CD4-positive, alpha-beta T cell (primary cell): ENCODE measurements at regions not wholly inside any gene's neighbourhood (a gene's known extent, or its start where the extent isn't known, plus 50 kb on each side); places are given as distances from the start of the nearest gene placed in this dataset.

Experiments used
- ATAC-seq: fragments of 200-7000 bp; cut with Tn5 transposase; one replicate; pipeline ENCODE4 v1.10.0; 2022; ENCODE audit warnings: mild to moderate bottlenecking; ENCODE audit not compliant: poor library complexity
- CTCF ChIA-PET: fragments of 350-600 bp; sonication (Branson Sonifier 250); formaldehyde crosslinking; loops from one replicate; lab custom pipeline; 2021; ENCODE audit warnings: antibody characterized with exemption, inconsistent platforms; lab: Charles Lee
- POLR2A ChIA-PET: fragments of 350-600 bp; sonication (Branson Sonifier 250); formaldehyde crosslinking; loops from one replicate; lab custom pipeline; 2021; ENCODE audit warnings: antibody characterized with exemption, inconsistent platforms; lab: Charles Lee
- DNase-seq, 14 experiments: peaks; one replicate each; pipeline ENCODE4 v3.0.0-alpha.2; 2013 to 2020; ENCODE audit warnings: mixed read lengths in 2 of 14
- H3K27ac ChIP-seq, 2 donors: one replicate each; pipeline versions ENCODE4 v1.5.1 to v1.7.0; 2013; ENCODE audit warnings: low read length in 2 of 2, low read depth in 1 of 2, mild to moderate bottlenecking in 1 of 2
- H3K27me3 ChIP-seq, 2 experiments: 1 replicate in 1 of 2; 2 replicates in 1 of 2; pipeline versions ENCODE4 v1.6.1 to v1.7.0; 2013; ENCODE audit warnings: low read length in 2 of 2, control low read depth in 1 of 2, mild to moderate bottlenecking in 1 of 2, moderate library complexity in 1 of 2; ENCODE audit not compliant: insufficient read depth in 2 of 2, control insufficient read depth in 1 of 2
- H3K36me3 ChIP-seq: one replicate; pipeline ENCODE4 v1.6.1; 2013; ENCODE audit warnings: low read length, control low read depth; ENCODE audit not compliant: insufficient read depth
- H3K4me1 ChIP-seq: one replicate; pipeline ENCODE4 v1.6.1; 2013; ENCODE audit warnings: low read length, control low read depth; ENCODE audit not compliant: insufficient read depth
- H3K4me3 ChIP-seq: one replicate; pipeline ENCODE4 v1.5.1; 2013; ENCODE audit warnings: mild to moderate bottlenecking, low read length, moderate library complexity
- H3K9me3 ChIP-seq, 2 experiments: 1 replicate in 1 of 2; 2 replicates in 1 of 2; pipeline versions ENCODE4 v1.6.1 to v1.7.0; 2013; ENCODE audit warnings: low read length in 2 of 2, mild to moderate bottlenecking in 2 of 2, control low read depth in 1 of 2, moderate library complexity in 1 of 2; ENCODE audit not compliant: control insufficient read depth in 1 of 2, insufficient read depth in 1 of 2
- H3K27ac Mint-ChIP-seq: one replicate; pipeline ENCODE4 v1.8.0; 2020; ENCODE audit warnings: mixed read lengths
- H3K27me3 Mint-ChIP-seq: one replicate; pipeline ENCODE4 v1.8.0; 2021; ENCODE audit warnings: mixed read lengths
- H3K36me3 Mint-ChIP-seq: one replicate; pipeline ENCODE4 v1.8.0; 2021; ENCODE audit warnings: low read depth, mixed read lengths
- H3K4me1 Mint-ChIP-seq: one replicate; pipeline ENCODE4 v1.8.0; 2021; ENCODE audit warnings: low read depth, mixed read lengths
- H3K4me3 Mint-ChIP-seq: one replicate; pipeline ENCODE4 v1.8.0; 2020; ENCODE audit warnings: mild to moderate bottlenecking, mixed read lengths
- H3K9me3 Mint-ChIP-seq: one replicate; pipeline ENCODE4 v1.8.0; 2020; ENCODE audit warnings: mixed read lengths
- intact Hi-C, 2 experiments: fragments of 100-400 bp; cut with DNase I in 1 of 2; cut with micrococcal nuclease in 1 of 2; formaldehyde crosslinking; loops; one replicate each; pipeline versions ENCODE4 v1.15.1 to v1.9.0; 2023 to 2025; cut with DNase I, micrococcal nuclease
- TF ChIP-seq, protein P1 (sequence below): fragments of 200-600 bp; IDR thresholded peaks from one replicate; pipeline ENCODE4 v1.8.0; 2022; ENCODE audit warnings: antibody characterized with exemption, mild to moderate bottlenecking

DNA sequence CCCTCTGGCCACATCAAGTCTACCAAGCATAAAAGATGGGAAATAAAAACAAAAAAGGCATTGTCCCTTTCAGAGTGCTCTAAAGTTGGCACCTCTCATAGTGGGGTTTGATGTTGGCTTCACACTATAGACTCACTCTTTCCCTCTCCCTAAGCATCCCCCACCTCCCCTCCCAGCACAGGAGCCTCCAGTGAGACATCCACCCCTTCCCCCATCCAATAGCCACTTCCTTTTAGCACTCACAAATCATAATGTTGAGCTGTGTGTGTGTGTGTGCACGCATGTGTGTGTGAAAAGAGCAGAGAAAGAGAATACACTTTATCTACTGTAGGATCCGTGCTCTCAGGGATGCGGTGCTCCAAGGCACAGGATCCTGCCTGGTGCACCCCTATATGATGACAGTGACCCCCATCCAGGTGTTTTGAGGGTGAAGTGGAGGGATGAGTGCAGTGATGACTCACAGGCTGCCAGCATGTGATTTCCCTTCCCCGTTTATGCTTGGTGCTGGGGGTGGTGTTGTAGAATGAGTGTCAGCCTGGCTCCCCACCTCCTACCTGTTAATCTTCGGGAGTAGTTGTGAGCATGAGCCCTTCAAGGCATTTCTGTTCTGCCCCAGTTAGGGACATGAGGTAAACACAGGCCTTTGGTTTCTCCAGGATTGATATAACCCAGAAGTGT lies 235.2 kb upstream of the B3GAT1 start:
- Mint-ChIP-seq H3K4me1 (no peaks in the 10 kb centered on the region), H3K36me3 (no peaks in the 10 kb centered on the region), H3K9me3 (no peaks in the 10 kb centered on the region), H3K4me3 (no peak overlapping the region), H3K27ac (no peak overlapping the region), H3K27me3 (peaks cover 25% of the 10 kb centered on the region)
- POLR2A ChIA-PET, result no interaction called here
- H3K27me3 ChIP-seq, result peaks cover 0 to 9% of the 10 kb centered on the region in 2 experiments
- CTCF ChIA-PET, result no interaction called here
- H3K27ac ChIP-seq, result no peak overlapping the region
- ATAC-seq (no peak), DNase-seq (no peak)
- no peaks in the 10 kb centered on the region for H3K9me3 ChIP-seq
- TF ChIP-seq, protein P1, sequence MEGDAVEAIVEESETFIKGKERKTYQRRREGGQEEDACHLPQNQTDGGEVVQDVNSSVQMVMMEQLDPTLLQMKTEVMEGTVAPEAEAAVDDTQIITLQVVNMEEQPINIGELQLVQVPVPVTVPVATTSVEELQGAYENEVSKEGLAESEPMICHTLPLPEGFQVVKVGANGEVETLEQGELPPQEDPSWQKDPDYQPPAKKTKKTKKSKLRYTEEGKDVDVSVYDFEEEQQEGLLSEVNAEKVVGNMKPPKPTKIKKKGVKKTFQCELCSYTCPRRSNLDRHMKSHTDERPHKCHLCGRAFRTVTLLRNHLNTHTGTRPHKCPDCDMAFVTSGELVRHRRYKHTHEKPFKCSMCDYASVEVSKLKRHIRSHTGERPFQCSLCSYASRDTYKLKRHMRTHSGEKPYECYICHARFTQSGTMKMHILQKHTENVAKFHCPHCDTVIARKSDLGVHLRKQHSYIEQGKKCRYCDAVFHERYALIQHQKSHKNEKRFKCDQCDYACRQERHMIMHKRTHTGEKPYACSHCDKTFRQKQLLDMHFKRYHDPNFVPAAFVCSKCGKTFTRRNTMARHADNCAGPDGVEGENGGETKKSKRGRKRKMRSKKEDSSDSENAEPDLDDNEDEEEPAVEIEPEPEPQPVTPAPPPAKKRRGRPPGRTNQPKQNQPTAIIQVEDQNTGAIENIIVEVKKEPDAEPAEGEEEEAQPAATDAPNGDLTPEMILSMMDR, result no peak
- H3K4me3 ChIP-seq, result no peak overlapping the region
- H3K4me1 ChIP-seq, result no peaks in the 10 kb centered on the region
- intact Hi-C loops, result no loop called here
- no peaks in the 10 kb centered on the region for H3K36me3 ChIP-seq

DNA sequence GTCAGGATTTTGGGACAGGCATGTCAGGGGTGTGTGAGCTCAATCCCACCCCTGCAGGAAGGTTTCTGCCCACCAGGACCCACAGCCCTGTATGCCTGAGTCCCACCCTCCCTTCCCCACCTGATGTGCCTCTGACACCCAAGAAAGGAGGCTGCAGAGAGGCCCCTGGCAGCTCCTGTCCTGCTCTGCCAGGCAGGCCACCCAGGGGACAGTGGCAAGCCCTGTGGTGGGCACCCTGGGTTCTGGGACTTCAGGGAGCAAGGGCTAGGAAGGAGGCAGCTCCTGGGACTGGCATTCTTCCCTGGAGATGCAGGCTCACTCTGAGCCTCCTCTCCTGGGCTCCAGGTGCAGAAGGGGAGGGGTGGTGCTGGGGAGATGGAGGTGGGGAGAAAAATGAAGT lies 234.5 kb upstream of the B3GAT1 start:
- Mint-ChIP-seq H3K27ac (no peak overlapping the region), H3K9me3 (no peaks in the 10 kb centered on the region), H3K36me3 (no peaks in the 10 kb centered on the region), H3K4me1 (no peaks in the 10 kb centered on the region), H3K27me3 (peaks cover 31% of the 10 kb centered on the region), H3K4me3 (no peak overlapping the region)
- intact Hi-C loops, result no loop called here
- DNase-seq, result no peak
- H3K4me1 ChIP-seq, result no peaks in the 10 kb centered on the region
- no peaks in the 10 kb centered on the region for H3K36me3 ChIP-seq
- H3K27ac ChIP-seq, result no peak overlapping the region
- TF ChIP-seq, protein P1, result no peak
- H3K9me3 ChIP-seq, result no peaks in the 10 kb centered on the region
- ATAC-seq, result no peak
- peaks cover 0 to 6% of the 10 kb centered on the region in 2 experiments for H3K27me3 ChIP-seq
- ChIA-PET POLR2A (no interaction called here), CTCF (no interaction called here)
- no peak overlapping the region for H3K4me3 ChIP-seq

DNA sequence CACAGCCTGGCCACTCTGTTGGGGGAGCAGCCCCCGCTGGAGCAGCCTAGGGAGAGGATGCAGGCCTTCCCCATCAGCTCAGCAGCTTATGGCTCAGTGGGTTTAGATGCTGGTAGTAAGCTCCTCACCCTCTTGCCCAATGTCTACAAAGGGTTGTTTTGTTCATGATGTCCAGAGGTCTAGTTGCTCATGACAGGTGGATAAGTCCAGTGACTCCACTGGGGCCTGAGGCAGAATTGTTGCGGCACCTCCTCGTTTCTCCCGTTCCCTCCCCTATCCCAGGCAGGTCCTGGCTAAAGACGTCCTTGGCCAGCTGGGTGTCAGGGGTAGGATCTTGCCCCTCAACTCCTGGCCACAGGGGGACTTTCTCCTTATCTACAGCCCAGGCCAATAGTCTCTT lies 233.5 kb upstream of the B3GAT1 start:
- Histone ChIP-seq H3K4me3 (no peak overlapping the region), H3K27me3 (peaks cover 3 to 6% of the 10 kb centered on the region in 2 experiments), H3K27ac (no peak overlapping the region), H3K36me3 (no peaks in the 10 kb centered on the region), H3K4me1 (no peaks in the 10 kb centered on the region), H3K9me3 (no peaks in the 10 kb centered on the region)
- no peak overlapping the region for H3K27ac Mint-ChIP-seq
- DNase-seq (no peak), ATAC-seq (no peak)
- H3K9me3 Mint-ChIP-seq, result no peaks in the 10 kb centered on the region
- ChIA-PET POLR2A (no interaction called here), CTCF (no interaction called here)
- no peaks in the 10 kb centered on the region for H3K36me3 Mint-ChIP-seq
- TF ChIP-seq, protein P1, result no peak
- H3K4me1 Mint-ChIP-seq, result no peaks in the 10 kb centered on the region
- H3K27me3 Mint-ChIP-seq, result peaks cover 33% of the 10 kb centered on the region
- intact Hi-C loops, result no loop called here
- no peak overlapping the region for H3K4me3 Mint-ChIP-seq
